Fibroblast of peridontal ligament (primary cell): ENCODE measurements at regions not wholly inside any gene's neighbourhood (a gene's known extent, or its start where the extent isn't known, plus 50 kb on each side); places are given as distances from the start of the nearest gene placed in this dataset.
A peak's percentile ranks its signal among the peaks of the same experiment; 100 is the strongest.

ENCODE experiments used
- DNase-seq: peaks from one replicate; pipeline ENCODE4 v3.0.0-alpha.2; 2010; ENCODE audit errors: extremely low read depth

DNA sequence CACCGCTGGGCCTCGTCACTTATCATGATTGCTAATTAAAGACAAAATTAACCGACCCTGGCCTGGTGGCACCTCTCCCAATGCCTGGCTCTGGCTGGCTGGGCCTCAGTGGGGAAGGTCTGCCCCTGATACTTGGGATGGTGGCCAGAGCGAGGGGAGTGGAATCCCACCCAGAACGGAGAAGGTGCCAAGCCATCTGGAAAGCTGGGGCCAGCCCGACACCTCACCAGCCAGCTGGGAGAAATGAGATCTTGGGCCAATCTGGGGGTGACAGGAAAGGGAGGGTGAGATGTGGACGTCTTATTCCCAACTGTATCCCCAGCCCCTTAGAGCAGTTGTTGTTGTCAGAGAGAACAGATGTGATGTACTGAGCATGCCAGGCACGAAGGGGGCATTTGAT lies 215.0 kb upstream of the PWP1 start:
- DNase-seq = no peak

GRCh38 chr12:107472308-107472707 lies 213.3 kb upstream of the PWP1 start:
- no peak for DNase-seq

GRCh38 chr12:107474099-107474498 lies 211.5 kb upstream of the PWP1 start:
- no peak for DNase-seq

DNA sequence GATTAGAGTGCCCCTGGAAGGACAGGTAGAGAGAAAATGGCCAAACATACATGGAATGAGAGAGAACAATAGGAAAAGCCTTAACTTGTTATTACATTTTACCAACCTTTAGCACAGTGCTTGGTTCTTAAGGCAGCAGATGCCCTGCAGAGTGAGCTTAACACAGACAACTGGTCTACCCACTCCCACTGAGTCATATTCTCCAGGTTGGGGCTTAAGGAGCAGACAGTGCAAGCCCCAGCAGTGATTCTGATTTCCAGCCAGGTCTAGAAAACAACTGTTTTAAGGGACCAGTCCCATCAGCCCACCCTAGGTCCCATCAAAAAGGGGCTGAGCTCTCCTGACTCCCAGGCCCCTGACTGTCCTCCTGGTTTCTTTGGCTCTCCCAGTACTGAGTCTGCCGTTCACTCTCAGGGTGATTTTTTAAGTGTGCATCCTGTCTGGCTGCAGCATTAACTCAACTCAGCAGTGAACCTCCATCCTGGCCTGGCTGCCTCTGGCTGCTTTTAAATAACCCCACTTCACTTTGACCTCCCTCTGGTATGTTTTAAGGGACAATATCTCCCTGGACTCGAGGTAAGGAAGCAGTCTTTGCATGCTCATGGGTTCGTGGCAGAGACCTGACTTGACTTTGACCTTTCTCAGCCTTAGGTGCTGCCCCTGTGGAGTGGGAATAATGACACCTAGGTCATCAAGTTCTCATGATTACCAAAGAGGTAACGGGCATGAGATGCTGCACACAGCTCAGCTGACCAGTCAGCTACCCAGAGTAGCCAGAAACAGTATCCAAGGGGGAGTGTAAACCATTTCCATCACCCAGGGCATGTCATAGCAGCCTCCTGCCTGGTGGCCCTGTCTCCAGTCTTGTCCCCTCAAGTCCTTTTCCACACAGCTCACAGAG lies 210.7 kb upstream of the PWP1 start:
- DNase-seq = no peak

GRCh38 chr12:107475900-107476299 lies 209.7 kb upstream of the PWP1 start:
- DNase-seq = no peak

- DNase-seq = no peak
Observed at GRCh38 chr12:107477018-107477417, 208.6 kb upstream of the PWP1 start.

- DNase-seq = no peak
Observed at GRCh38 chr12:107477947-107478610, 207.5 kb upstream of the PWP1 start.

- peak; percentile 27 for DNase-seq
Observed at GRCh38 chr12:107478881-107479280, 206.7 kb upstream of the PWP1 start.

DNA sequence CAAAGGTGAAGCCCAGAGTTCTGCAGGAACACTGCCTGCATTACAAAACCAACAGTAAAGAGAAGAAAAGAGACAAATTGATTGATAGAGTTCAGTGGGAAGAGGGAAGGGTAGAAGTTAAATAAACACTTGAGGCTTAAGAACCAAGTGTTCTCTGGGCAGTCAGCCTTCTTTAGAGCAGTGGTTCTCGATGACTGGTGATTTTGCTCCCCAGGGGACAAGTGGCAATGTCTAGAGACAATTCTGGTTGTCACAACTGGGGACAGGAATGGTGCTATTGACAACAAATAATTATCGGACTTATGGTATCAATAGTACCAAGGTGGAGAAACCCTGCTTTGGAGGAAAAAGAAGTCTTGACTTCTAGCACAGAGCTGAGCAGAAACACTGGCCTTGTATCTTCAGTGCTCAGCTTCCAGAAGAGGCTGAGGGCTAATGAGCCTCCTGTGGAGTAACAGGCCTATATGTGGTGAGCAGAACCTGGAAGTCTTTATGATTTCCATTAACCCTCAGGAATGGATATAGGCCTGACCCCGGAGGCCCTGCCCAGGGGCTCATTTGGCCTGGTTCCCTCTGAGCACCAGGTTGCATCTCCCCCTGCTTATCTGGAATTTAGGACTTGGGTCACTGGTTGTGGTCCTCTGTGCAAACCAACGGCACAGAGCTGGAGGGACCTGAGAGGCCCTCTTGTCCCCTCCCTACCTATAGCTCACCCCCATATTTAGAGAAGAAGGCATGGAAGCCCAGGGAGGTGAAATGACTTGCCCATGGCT lies 204.6 kb upstream of the PWP1 start:
- DNase-seq = no peak

DNA sequence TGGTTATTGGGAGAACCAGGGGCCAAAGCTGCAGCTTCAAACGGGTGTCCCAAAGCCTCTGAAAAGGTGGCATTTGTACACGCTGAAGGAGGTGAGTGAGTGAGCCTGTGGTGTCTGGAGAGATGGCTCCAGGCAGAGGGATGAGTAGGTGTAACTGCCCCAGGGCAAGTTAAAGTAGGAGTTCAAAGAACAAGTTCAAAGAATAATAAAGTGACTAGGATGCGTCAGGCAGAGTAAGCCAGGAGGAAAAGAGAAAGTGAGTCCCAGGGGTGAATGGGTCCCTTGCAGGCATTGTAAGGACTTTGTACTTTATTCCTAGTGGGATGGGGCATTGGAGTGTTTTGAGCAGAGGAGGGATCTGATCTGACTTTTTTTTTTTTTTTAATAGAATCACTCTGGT lies 201.4 kb upstream of the PWP1 start:
- no peak for DNase-seq

- no peak for DNase-seq
Observed at GRCh38 chr12:107484941-107485340, 200.7 kb upstream of the PWP1 start.

DNA sequence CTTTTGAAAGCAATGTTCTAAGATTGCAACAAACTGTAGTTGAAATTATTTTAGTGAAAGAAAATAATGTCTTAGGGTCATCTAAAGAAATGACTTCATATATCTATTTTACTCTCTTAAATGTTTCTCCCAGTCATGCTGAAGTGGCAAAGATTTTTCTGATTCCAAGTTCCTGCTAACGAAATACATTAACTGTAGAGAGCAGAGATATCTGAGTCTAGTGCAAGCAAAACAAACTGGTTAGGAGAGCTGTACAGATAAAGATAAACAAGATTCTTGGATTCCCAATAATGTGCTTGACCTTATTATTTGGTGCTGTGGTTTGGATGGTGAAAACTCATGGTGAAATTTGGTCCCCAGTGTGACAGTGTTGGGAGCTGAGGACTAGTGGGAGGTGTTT lies 199.9 kb upstream of the PWP1 start:
- DNase-seq = peak; percentile 49

DNA sequence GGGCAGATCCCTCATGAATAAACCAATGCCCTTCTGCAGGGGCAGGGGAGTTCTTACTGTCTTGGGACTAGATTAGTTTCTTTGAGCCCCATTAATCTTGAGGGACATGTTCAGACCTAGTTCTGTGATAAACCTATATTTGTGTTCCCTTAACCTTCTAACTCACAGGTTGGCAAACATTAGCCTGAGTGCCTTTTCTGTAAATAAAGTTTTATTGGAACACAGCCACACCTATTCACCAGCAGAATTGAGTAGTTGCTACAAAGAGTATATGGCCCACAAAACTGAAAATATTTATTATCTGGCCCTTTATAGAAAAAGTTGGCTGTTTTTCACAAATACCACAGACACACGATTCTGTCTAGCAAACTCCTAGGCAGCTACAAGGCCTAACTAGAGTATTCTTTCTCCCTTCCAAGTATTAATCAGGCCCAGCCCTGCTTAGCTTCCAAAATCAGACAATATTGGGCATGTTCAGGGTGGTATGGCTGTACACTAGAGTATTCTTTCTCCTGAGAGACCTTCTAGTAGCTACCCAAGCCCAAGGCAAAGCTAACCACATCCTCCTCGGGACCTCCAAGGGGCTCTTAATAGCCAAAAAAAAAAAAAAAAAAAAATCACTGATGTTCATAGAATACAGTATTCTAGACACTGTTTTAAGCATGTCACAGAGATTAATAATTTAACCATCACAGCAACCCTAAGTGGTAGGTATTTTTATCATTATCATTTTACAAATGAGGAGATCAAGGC lies 199.3 kb upstream of the PWP1 start:
- no peak for DNase-seq

DNA sequence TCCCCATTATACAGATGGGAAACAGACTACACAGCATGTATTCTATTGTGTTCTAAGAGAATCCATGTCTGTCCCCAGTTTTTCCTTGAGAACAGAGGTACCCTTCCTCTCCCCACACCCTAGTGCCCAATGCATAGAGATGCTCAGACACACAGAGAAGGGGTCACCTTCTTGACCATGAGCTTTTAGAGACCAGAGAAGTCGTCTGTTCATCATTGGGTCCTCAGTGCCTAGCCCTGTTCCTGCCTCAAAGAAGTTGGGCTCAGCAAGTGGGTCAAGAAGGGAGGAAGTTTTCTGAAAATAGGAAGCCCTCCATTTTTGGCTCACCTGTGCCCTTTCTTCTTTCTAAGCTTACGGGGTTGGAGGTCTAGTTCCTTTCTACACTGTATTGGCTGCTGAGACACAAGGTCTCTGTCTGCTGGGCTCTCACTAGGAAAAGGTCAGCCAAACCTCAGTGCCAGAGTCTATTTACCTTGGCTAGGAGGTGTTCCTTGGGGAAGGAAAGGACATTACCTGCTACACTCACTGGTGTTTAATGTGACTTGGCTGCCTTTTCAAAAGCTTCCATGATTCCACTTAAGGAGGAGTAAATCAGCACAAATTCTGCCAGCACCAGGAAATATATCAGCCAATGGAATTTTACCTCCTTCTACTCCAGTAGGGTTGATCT lies 198.5 kb upstream of the PWP1 start:
- DNase-seq = no peak

DNA sequence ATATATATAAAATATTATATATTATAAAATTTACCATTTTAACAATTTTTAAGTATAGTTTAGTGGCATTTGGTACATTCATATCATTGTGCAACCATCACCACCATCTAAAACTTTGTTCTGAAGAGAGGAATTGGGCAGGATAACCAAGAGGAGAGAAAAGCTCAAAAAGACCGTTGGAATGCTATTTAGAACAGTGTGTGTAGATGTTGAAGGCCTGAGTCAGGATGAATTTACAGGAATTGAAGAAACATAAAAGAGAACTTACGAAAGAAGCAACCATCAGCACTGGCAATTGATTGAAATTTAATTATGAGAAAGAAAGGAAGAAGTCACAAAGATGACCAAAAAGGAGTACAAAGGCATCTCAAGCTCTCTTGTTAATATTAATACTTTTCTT lies 196.9 kb upstream of the PWP1 start:
- peak; percentile 42 for DNase-seq

DNA sequence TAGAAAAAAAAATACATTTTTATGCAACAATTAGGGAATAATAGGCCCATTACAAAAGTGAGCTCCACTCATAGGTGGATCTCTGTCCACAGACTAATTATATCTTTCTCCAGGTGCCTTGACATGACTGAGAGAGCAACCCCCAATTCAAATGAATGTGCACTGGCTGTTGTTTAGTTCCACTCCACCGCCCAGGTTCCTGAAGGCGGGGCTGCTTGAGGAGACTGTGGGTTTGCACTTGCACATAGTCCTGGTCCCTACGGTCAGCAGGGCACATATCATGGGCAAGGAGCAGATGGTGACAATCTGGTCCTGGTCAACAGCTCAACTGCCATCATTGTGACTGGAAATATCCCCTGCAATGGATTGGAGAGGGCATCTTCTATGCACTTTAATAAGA lies 195.6 kb upstream of the PWP1 start:
- DNase-seq = no peak

- peak; percentile 26 for DNase-seq
Observed at GRCh38 chr12:107491856-107492255, 193.7 kb upstream of the PWP1 start.

DNA sequence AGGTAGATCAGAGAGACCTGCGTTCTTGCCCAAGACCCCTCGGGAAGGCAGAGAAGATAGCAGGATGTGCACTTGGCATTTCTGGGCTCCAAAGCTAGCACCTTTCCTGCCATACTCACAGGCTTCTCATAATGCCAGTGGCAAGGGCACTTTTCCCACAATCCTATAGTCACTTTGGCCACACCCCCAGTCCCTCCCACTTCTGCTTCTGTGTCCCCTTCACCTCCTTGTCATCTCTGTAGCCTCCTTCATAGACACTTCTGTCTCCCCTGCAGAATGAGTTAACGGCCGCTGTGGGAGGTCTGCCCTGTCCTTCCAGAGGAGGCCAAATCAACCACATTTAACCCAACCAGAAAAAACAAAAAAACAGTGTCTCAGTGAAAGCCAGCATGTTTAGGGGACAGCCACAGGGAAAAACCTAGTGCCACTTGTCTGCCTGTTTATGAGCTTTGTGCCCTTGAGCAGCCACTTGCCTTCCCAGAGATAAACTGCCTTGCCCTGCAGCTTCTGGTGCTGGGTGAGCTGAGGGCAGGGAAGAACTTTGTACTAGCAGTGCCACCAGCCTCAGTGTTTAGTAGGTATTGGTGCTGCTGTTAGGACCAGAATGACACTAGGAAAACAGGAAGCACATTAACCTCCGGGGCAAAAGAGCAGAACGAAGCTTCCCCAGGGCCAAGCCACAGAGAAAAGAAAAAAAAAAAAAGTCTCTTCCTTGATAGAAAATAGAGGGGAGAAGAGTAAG lies 193.0 kb upstream of the PWP1 start:
- no peak for DNase-seq

GRCh38 chr12:107493135-107493494 lies 192.5 kb upstream of the PWP1 start:
- DNase-seq = no peak

GRCh38 chr12:107493666-107494065 lies 191.9 kb upstream of the PWP1 start:
- DNase-seq = no peak

GRCh38 chr12:107494331-107494730 lies 191.3 kb upstream of the PWP1 start:
- DNase-seq = no peak
